Heart right ventricle (tissue), 16 donors: ENCODE measurements at regions not wholly inside any gene's neighbourhood (a gene's known extent, or its start where the extent isn't known, plus 50 kb on each side); places are given as distances from the start of the nearest gene placed in this dataset.

Experiments
- ATAC-seq, 8 donors: fragments of 200-7000 bp; cut with Tn5 transposase; one replicate each; pipeline ENCODE4 v1.9.1; 2020; ENCODE audit warnings: mild to moderate bottlenecking in 8 of 8, moderate library complexity in 8 of 8, moderate number of reproducible peaks in 1 of 8
- DNase-seq, 2 donors: peaks; one replicate each; pipeline ENCODE4 v3.0.0-alpha.2; 2020
- H3K27ac ChIP-seq, 10 donors: fragments of 200-600 bp; sonication (generic) in 2 of 10; one replicate each; pipeline versions ENCODE4 v1.5.0 to v1.8.0; 2020 to 2022; ENCODE audit warnings: mild to moderate bottlenecking in 3 of 10
- H3K27me3 ChIP-seq, 7 donors: fragments of 200-600 bp; one replicate each; pipeline ENCODE4 v1.8.0; 2021 to 2022; ENCODE audit warnings: mild to moderate bottlenecking in 2 of 7
- H3K36me3 ChIP-seq, 9 donors: fragments of 200-600 bp; sonication (generic) in 1 of 9; one replicate each; pipeline versions ENCODE4 v1.5.0 to v1.8.0; 2020 to 2022; ENCODE audit warnings: mild to moderate bottlenecking in 2 of 9
- H3K4me1 ChIP-seq, 9 donors: fragments of 200-600 bp; sonication (generic) in 1 of 9; one replicate each; pipeline versions ENCODE4 v1.5.0 to v1.8.0; 2020 to 2022; ENCODE audit warnings: mild to moderate bottlenecking in 4 of 9
- H3K4me3 ChIP-seq, 10 donors: fragments of 200-600 bp; sonication (generic) in 2 of 10; one replicate each; pipeline versions ENCODE4 v1.5.0 to v1.8.0; 2020 to 2022; ENCODE audit warnings: mild to moderate bottlenecking in 7 of 10, moderate library complexity in 2 of 10
- H3K9me3 ChIP-seq, 11 donors: fragments of 200-600 bp in 10 of 11; sonication (generic) in 2 of 11; one replicate each; pipeline versions ENCODE4 v1.5.0 to v1.8.0; 2013 to 2022; ENCODE audit warnings: mild to moderate bottlenecking in 2 of 11, control low read depth in 1 of 11, moderate library complexity in 1 of 11
- CTCF ChIP-seq, 9 donors: fragments of 200-600 bp; sonication (generic) in 2 of 9; IDR thresholded peaks; one replicate each; pipeline versions ENCODE4 v1.5.0 to v1.8.0; 2021 to 2022; ENCODE audit warnings: antibody characterized with exemption in 9 of 9, mild to moderate bottlenecking in 5 of 9, moderate library complexity in 1 of 9
- WGBS, 2 donors: extraction: QIAGEN DNeasy Blood & Tissue Kit; methylation state at CpG; one replicate each; pipeline ENCODE4 v1.1.7; 2013; ENCODE audit warnings: inconsistent platforms in 1 of 2; 5-methylcytosine and 5-hydroxymethylcytosine counted together
- intact Hi-C, 10 donors: fragments of 100-400 bp; cut with DNase I; formaldehyde crosslinking; loops; one replicate each; pipeline versions ENCODE4 v1.11.1 to v1.14.2; 2022
- donor health status: Arrhythmogenic right ventricular cardiomyopathy.
- donor health status: ischemic (EF 13 %, LVEDD 7.1; RV severe dilation, severe dysfunction).
- donor health status: healthy with polysubstance abuse.
- donor health status: DM: no; HTN: yes; CAD: no.
- donor health status: DM: no; HTN: no; CAD: no.
- donor health status: ischemic (EF 25% LVEDD 6.9; RV normal size, moderate dysfunction).
- donor health status: ischemic (EF 25% LVEDD 5.7; RV mildly dilated, moderate dysfunction).
- donor health status: healthy.
- donor health status: DM: yes; HTN: yes; CAD: no.
- donor health status: Ischemic cardiomyopathy.
- donor health status: ischemic (EF 35%, LVEDD 5.7; RV mildly dilated, moderate dysfunction).
- donor health status: nonischemic (EF 11% LVEDD 7.7; RV severe dilation, severe dysfunction).
- donor health status: DM: yes; HTN: yes; CAD: no.
- donor health status: PGD.
- donor health status: ischemic (EF 29% LVEDD 5.4; RV normal size, mild dysfunction).
- donor health status: nonischemic (EF 23%, LVEDD 6.1; RV moderate dilation, normal function).

- H3K36me3 ChIP-seq = no peaks in the 10 kb centered on the region
- H3K4me1 ChIP-seq = no peaks in the 10 kb centered on the region
- intact Hi-C loops = no loop called here
- ATAC-seq (no peak), DNase-seq (no peak)
- no peak overlapping the region for H3K4me3 ChIP-seq
- H3K9me3 ChIP-seq = no peaks in the 10 kb centered on the region
- 84 to 88% methylated on average over 6 of the region's 6 CpGs for WGBS, 2 donors
- TF ChIP-seq CTCF (IDR thresholded peaks at IDR 0.05) = no peak
- H3K27ac ChIP-seq = no peak overlapping the region
- no peaks in the 10 kb centered on the region for H3K27me3 ChIP-seq
Measured at GRCh38 chr7:115883629-115884028, 146.9 kb downstream of the TFEC start.

DNA sequence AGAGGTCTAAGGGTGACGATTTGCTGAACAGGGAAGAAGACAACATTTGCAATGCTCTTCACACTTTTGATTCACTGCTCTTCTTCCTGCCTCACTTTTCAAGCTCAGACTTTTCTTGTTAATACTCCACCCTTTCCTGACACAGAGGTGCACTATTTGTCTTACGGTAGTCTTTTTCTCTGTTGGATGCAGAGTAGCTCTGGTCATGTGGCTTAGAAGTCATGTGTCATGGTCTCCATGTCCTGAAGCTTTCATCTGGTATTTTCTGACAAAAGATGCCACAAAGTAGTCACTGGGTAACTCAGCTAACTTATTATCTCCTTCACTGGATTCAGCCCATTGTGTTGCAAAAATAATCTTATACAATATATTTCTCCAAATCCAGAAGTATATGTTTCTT is 149.1 kb downstream of the TFEC start:
- intact Hi-C loops = no loop called here
- TF ChIP-seq CTCF (IDR thresholded peaks at IDR 0.05) = no peak

DNA sequence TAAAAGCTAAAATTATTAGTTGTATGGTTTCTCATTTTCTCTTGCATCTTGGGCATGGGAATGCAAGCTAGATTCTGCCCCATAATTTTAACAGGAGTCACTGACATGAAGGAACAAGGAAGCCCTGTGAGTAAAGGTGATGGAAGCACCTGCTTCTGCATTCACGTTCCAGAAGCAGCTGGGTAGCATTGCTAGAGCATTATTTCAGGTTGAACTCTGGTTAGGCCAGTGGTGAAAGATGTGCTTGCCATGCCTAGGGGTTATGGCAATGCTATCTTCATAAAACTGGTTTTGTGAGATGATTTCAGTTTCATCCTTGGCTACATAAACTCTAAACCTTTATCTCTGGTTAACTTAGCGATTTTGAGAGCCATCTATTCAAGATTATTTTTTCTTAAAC is 151.4 kb downstream of the TFEC start:
- Histone ChIP-seq H3K27ac (no peak overlapping the region), H3K9me3 (no peaks in the 10 kb centered on the region), H3K36me3 (no peaks in the 10 kb centered on the region), H3K27me3 (peaks cover 0 to 10% (median 0%) of the 10 kb centered on the region in 7 donors), H3K4me1 (no peaks in the 10 kb centered on the region), H3K4me3 (no peak overlapping the region)
- ATAC-seq = no peak
- 82 to 88% methylated on average over 2 of the region's 2 CpGs for WGBS, 2 donors
- no peak for TF ChIP-seq CTCF (IDR thresholded peaks at IDR 0.05)
- no peak for DNase-seq
- intact Hi-C loops = no loop called here

More for the DNA sequence above, 149.1 kb downstream of the TFEC start:
- H3K36me3 ChIP-seq = no peaks in the 10 kb centered on the region
- 79 to 87% methylated on average over 2 of the region's 2 CpGs for WGBS, 2 donors
- no peaks in the 10 kb centered on the region for H3K4me1 ChIP-seq
- ATAC-seq (no peak), DNase-seq (no peak)
- no peak overlapping the region for H3K27ac ChIP-seq
- H3K4me3 ChIP-seq = no peak overlapping the region
- H3K27me3 ChIP-seq = no peaks in the 10 kb centered on the region
- no peaks in the 10 kb centered on the region for H3K9me3 ChIP-seq

GRCh38 chr7:115869801-115870200 is 160.8 kb downstream of the TFEC start:
- H3K4me3 ChIP-seq = no peak overlapping the region
- no peak overlapping the region for H3K27ac ChIP-seq
- intact Hi-C loops = no loop called here
- no peak for ATAC-seq
- no peaks in the 10 kb centered on the region for H3K9me3 ChIP-seq
- no peak for TF ChIP-seq CTCF (IDR thresholded peaks at IDR 0.05)
- H3K27me3 ChIP-seq = peaks cover 0 to 3% (median 0%) of the 10 kb centered on the region in 7 donors
- H3K4me1 ChIP-seq = no peaks in the 10 kb centered on the region
- DNase-seq = no peak
- H3K36me3 ChIP-seq = no peaks in the 10 kb centered on the region

DNA sequence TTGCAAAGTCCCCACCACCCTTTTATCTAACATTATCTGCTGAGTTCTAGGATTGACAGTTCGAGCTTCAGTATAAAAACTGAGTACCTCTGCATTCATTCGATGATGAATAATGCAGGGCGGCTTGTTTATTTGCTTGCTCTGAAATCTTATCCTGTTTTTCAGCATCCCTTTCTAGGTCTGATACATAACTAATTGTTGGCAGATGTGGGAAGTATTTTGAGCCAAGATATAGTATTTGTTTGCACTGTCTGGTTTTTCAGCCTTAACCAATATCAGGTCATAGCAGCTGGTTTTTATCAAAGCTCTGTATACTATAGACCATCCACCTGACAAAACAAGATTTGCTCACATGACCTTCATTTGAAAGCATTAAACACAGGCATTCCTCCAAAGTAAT is 161.4 kb downstream of the TFEC start:
- Histone ChIP-seq H3K4me1 (no peaks in the 10 kb centered on the region), H3K27ac (no peak overlapping the region), H3K4me3 (no peak overlapping the region), H3K9me3 (no peaks in the 10 kb centered on the region), H3K36me3 (no peaks in the 10 kb centered on the region), H3K27me3 (peaks cover 0 to 2% (median 0%) of the 10 kb centered on the region in 7 donors)
- DNase-seq (no peak), ATAC-seq (no peak)
- intact Hi-C loops = no loop called here
- no peak for TF ChIP-seq CTCF (IDR thresholded peaks at IDR 0.05)
- 55 to 60% methylated on average over 3 of the region's 3 CpGs for WGBS, 2 donors
